DND-41 (cell line): ENCODE measurements at regions not wholly inside any gene's neighbourhood (a gene's known extent, or its start where the extent isn't known, plus 50 kb on each side); places are given as distances from the start of the nearest gene placed in this dataset.

Experiments
- ATAC-seq: fragments of 200-7000 bp; cut with Tn5 transposase; 3 replicates; pipeline ENCODE4 v1.9.1; 2021; ENCODE audit warnings: low read depth; ENCODE audit not compliant: insufficient read depth
- DNase-seq: peaks from one replicate; pipeline ENCODE4 v3.0.0-alpha.2; 2020
- H2AFZ ChIP-seq: 2 replicates; pipeline ENCODE4 v1.6.0; 2012; ENCODE audit warnings: low read depth, low read length
- H3K27ac ChIP-seq: 2 replicates; pipeline ENCODE4 v1.5.1; 2012; ENCODE audit warnings: low read length, inconsistent platforms
- H3K27me3 ChIP-seq: fragments of 200-600 bp; sonication (generic); 2 replicates; pipeline ENCODE4 v1.6.0; 2012; ENCODE audit warnings: low read length, mild to moderate bottlenecking, inconsistent platforms; ENCODE audit not compliant: insufficient read depth, poor library complexity
- H3K36me3 ChIP-seq: 2 replicates; pipeline ENCODE4 v1.5.1; 2012; ENCODE audit warnings: low read length, inconsistent platforms; ENCODE audit not compliant: insufficient read depth
- H3K4me1 ChIP-seq: 2 replicates; pipeline ENCODE4 v1.5.1; 2012; ENCODE audit warnings: mild to moderate bottlenecking, low read length; ENCODE audit not compliant: insufficient read depth
- H3K4me2 ChIP-seq: 2 replicates; pipeline ENCODE4 v1.6.0; 2012; ENCODE audit warnings: mild to moderate bottlenecking, moderate library complexity, low read length, inconsistent platforms; ENCODE audit not compliant: insufficient read depth
- H3K4me3 ChIP-seq, 2 experiments: fragments of 200-600 bp in 1 of 2; shearing (Covaris generic) in 1 of 2; 2 replicates each; pipeline ENCODE4 v1.5.1; 2012 to 2016; ENCODE audit warnings: inconsistent platforms in 2 of 2, low read length in 2 of 2, mild to moderate bottlenecking in 2 of 2, low read depth in 1 of 2, moderate library complexity in 1 of 2
- H3K79me2 ChIP-seq: 2 replicates; pipeline ENCODE4 v1.6.0; 2012; ENCODE audit warnings: low read length, inconsistent platforms; ENCODE audit not compliant: insufficient read depth
- H3K9ac ChIP-seq: 2 replicates; pipeline ENCODE4 v1.6.0; 2012; ENCODE audit warnings: low read depth, mild to moderate bottlenecking, inconsistent platforms, low read length, moderate library complexity
- H3K9me3 ChIP-seq: 2 replicates; pipeline ENCODE4 v1.5.1; 2012; ENCODE audit warnings: low read length, moderate library complexity, mild to moderate bottlenecking, inconsistent platforms; ENCODE audit not compliant: insufficient read depth, severe bottlenecking
- H4K20me1 ChIP-seq: 2 replicates; pipeline ENCODE4 v1.6.0; 2012; ENCODE audit warnings: low read length; ENCODE audit not compliant: insufficient read depth
- CTCF ChIP-seq: IDR thresholded peaks from 2 replicates; pipeline ENCODE4 v1.5.1; 2012; ENCODE audit warnings: borderline replicate concordance, low read length, moderate library complexity, mild to moderate bottlenecking; ENCODE audit not compliant: poor library complexity, severe bottlenecking; ENCODE audit errors: extremely low read depth
- EZH2 ChIP-seq: IDR thresholded peaks from 3 replicates; pipeline ENCODE4 v1.6.1; 2012; ENCODE audit warnings: borderline replicate concordance, low read depth, mild to moderate bottlenecking, moderate library complexity, low read length, inconsistent platforms; ENCODE audit not compliant: severe bottlenecking

- DNase-seq (no peak), ATAC-seq (no peak)
- Histone ChIP-seq H4K20me1 (no peaks in the 10 kb centered on the region), H3K9ac (no peak overlapping the region), H3K27ac (no peak overlapping the region), H3K9me3 (no peaks in the 10 kb centered on the region), H3K27me3 (no peaks in the 10 kb centered on the region), H3K79me2 (no peaks in the 10 kb centered on the region), H3K4me1 (no peaks in the 10 kb centered on the region), H3K36me3 (no peaks in the 10 kb centered on the region), H3K4me3 (no peak overlapping the region), H3K4me2 (no peak overlapping the region), H2AFZ (no peak overlapping the region)
- TF ChIP-seq EZH2: no peak
- TF ChIP-seq CTCF: no peak
These were observed 1091.2 kb downstream of the SLITRK1 start for GRCh38 chr13:82791035-82791434.

GRCh38 chr13:82772816-82773215 lies 1109.5 kb downstream of the SLITRK1 start:
- H3K4me1 ChIP-seq: no peaks in the 10 kb centered on the region
- no peaks in the 10 kb centered on the region for H3K27me3 ChIP-seq
- DNase-seq (no peak), ATAC-seq (no peak)
- H3K4me3 ChIP-seq: no peak overlapping the region
- peaks cover 1% of the 10 kb centered on the region for H3K9me3 ChIP-seq
- H3K36me3 ChIP-seq: no peaks in the 10 kb centered on the region
- no peaks in the 10 kb centered on the region for H4K20me1 ChIP-seq
- H3K79me2 ChIP-seq: no peaks in the 10 kb centered on the region
- H3K27ac ChIP-seq: no peak overlapping the region
- TF ChIP-seq EZH2: no peak
- no peak for TF ChIP-seq CTCF
- no peak overlapping the region for H3K9ac ChIP-seq
- no peak overlapping the region for H3K4me2 ChIP-seq
- H2AFZ ChIP-seq: no peak overlapping the region

- Histone ChIP-seq H3K4me1 (no peaks in the 10 kb centered on the region), H3K36me3 (no peaks in the 10 kb centered on the region), H3K9me3 (peaks cover 2% of the 10 kb centered on the region), H3K9ac (no peak overlapping the region), H3K27ac (no peak overlapping the region), H2AFZ (no peak overlapping the region), H4K20me1 (no peaks in the 10 kb centered on the region), H3K4me2 (no peak overlapping the region), H3K27me3 (no peaks in the 10 kb centered on the region), H3K79me2 (no peaks in the 10 kb centered on the region), H3K4me3 (no peak overlapping the region)
- TF ChIP-seq EZH2 (no peak), CTCF (no peak)
- ATAC-seq: no peak
- DNase-seq: no peak
These were observed 1115.4 kb downstream of the SLITRK1 start for GRCh38 chr13:82766732-82767321.
